ENCODE measurements at regions not wholly inside any gene's neighbourhood (a gene's known extent, or its start where the extent isn't known, plus 50 kb on each side); places are given as distances from the start of the nearest gene placed in this dataset.
"Not testable (repeated sequence)": the region's sequence is repeated elsewhere in the genome, so short reads cannot be mapped to it uniquely, and the experiment has no call there.

GRCh38 chr5:172511952-172512351 is 57.6 kb upstream of the SH3PXD2B start:
- no peak overlapping the region for H3K4me2 ChIP-seq (ENCODE audit: low read depth, low read length)

DNA sequence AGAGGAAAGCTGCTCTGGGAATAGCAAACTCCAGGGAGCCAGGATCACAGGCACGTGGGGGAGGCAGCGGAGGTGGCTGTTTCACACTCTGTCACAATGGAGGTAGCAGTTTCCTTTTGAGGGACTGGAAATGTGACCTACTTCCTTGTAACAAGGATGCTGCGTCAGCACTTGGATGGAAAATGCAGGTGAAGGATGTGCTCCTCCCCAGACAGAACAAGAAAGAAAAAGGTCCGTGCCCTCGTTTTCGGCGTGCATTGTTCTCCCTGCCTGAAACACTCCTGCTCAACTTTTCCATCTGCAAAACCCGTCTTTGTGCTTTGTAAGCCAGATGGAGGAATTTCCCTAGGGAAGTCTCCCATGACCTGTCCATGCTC is 55.1 kb upstream of the SH3PXD2B start:
- no peak for DNase-seq
- Histone ChIP-seq H3K4me2 (ENCODE audit: low read depth, low read length) (no peak overlapping the region), H3K4me3 (ENCODE audit: low read length) (no peak overlapping the region), H3K4me1 (ENCODE audit: low read length) (no peaks in the 10 kb centered on the region), H3K36me3 (replicated peaks; ENCODE audit: insufficient read depth, low read length) (no peaks in the 10 kb centered on the region), H3K79me2 (ENCODE audit: low read length) (no peaks in the 10 kb centered on the region), H3K9me2 (replicated peaks; ENCODE audit: insufficient read depth, low read length) (no peaks in the 10 kb centered on the region), H3K27ac (ENCODE audit: low read length) (no peak overlapping the region), H4K20me1 (ENCODE audit: insufficient read depth, low read length) (no peaks in the 10 kb centered on the region), H3K9me3 (replicated peaks; ENCODE audit: insufficient read depth, low read length) (no peaks in the 10 kb centered on the region), H3F3A (ENCODE audit: insufficient read depth, low read length) (no peaks in the 10 kb centered on the region), H3K27me3 (replicated peaks; ENCODE audit: insufficient read depth, low read length) (no peaks in the 10 kb centered on the region), H2AFZ (ENCODE audit: low read length) (no peak overlapping the region), H3K9ac (ENCODE audit: low read length) (no peak overlapping the region)
- no peak for TF ChIP-seq CTCF (IDR thresholded peaks at IDR 0.05; ENCODE audit: low read length)
- TF ChIP-seq EZH2phosphoT487 (IDR thresholded peaks at IDR 0.05; ENCODE audit: low read length), result no peak
- no peak for TF ChIP-seq EZH2 (optimal IDR thresholded peaks at IDR 0.05; ENCODE audit: low read depth, low read length)

More at GRCh38 chr5:172511952-172512351, 57.6 kb upstream of the SH3PXD2B start:
- Histone ChIP-seq H3K4me1 (ENCODE audit: low read length) (no peaks in the 10 kb centered on the region), H3K9me3 (replicated peaks; ENCODE audit: insufficient read depth, low read length) (no peaks in the 10 kb centered on the region), H3K9me2 (replicated peaks; ENCODE audit: insufficient read depth, low read length) (no peaks in the 10 kb centered on the region), H3K4me3 (ENCODE audit: low read length) (no peak overlapping the region), H3K27me3 (replicated peaks; ENCODE audit: insufficient read depth, low read length) (no peaks in the 10 kb centered on the region), H3K27ac (ENCODE audit: low read length) (no peak overlapping the region), H4K20me1 (ENCODE audit: insufficient read depth, low read length) (no peaks in the 10 kb centered on the region), H3K79me2 (ENCODE audit: low read length) (no peaks in the 10 kb centered on the region), H3K9ac (ENCODE audit: low read length) (no peak overlapping the region), H3F3A (ENCODE audit: insufficient read depth, low read length) (no peaks in the 10 kb centered on the region), H2AFZ (ENCODE audit: low read length) (no peak overlapping the region), H3K36me3 (replicated peaks; ENCODE audit: insufficient read depth, low read length) (no peaks in the 10 kb centered on the region)
- DNase-seq, result no peak
- no peak for TF ChIP-seq EZH2phosphoT487 (IDR thresholded peaks at IDR 0.05; ENCODE audit: low read length)
- no peak for TF ChIP-seq CTCF (IDR thresholded peaks at IDR 0.05; ENCODE audit: low read length)
- TF ChIP-seq EZH2 (optimal IDR thresholded peaks at IDR 0.05; ENCODE audit: low read depth, low read length), result no peak

GRCh38 chr5:172508471-172509404 is 54.4 kb upstream of the SH3PXD2B start:
- no peak for DNase-seq
- no peaks in the 10 kb centered on the region for H3K4me1 ChIP-seq (ENCODE audit: low read length)
- H2AFZ ChIP-seq (ENCODE audit: low read length), result no peak overlapping the region

GRCh38 chr5:172507485-172507884 is 53.2 kb upstream of the SH3PXD2B start:
- not testable (repeated sequence) for H2AFZ ChIP-seq (ENCODE audit: low read length); H3K36me3 ChIP-seq (replicated peaks; ENCODE audit: insufficient read depth, low read length); H3F3A ChIP-seq (ENCODE audit: insufficient read depth, low read length); DNase-seq; H3K4me1 ChIP-seq (ENCODE audit: low read length); H4K20me1 ChIP-seq (ENCODE audit: insufficient read depth, low read length); H3K9me3 ChIP-seq (replicated peaks; ENCODE audit: insufficient read depth, low read length); H3K4me2 ChIP-seq (ENCODE audit: low read depth, low read length); H3K4me3 ChIP-seq (ENCODE audit: low read length); H3K27me3 ChIP-seq (replicated peaks; ENCODE audit: insufficient read depth, low read length); H3K79me2 ChIP-seq (ENCODE audit: low read length); H3K9me2 ChIP-seq (replicated peaks; ENCODE audit: insufficient read depth, low read length); H3K9ac ChIP-seq (ENCODE audit: low read length); H3K27ac ChIP-seq (ENCODE audit: low read length)

More at GRCh38 chr5:172508471-172509404, 54.4 kb upstream of the SH3PXD2B start:
- Histone ChIP-seq H3K27ac (ENCODE audit: low read length) (no peak overlapping the region), H3K4me3 (ENCODE audit: low read length) (no peak overlapping the region), H3K4me2 (ENCODE audit: low read depth, low read length) (no peak overlapping the region), H3K79me2 (ENCODE audit: low read length) (no peaks in the 10 kb centered on the region), H4K20me1 (ENCODE audit: insufficient read depth, low read length) (no peaks in the 10 kb centered on the region), H3K9ac (ENCODE audit: low read length) (no peak overlapping the region), H3K27me3 (replicated peaks; ENCODE audit: insufficient read depth, low read length) (no peaks in the 10 kb centered on the region), H3K9me2 (replicated peaks; ENCODE audit: insufficient read depth, low read length) (no peaks in the 10 kb centered on the region), H3K36me3 (replicated peaks; ENCODE audit: insufficient read depth, low read length) (no peaks in the 10 kb centered on the region), H3F3A (ENCODE audit: insufficient read depth, low read length) (no peaks in the 10 kb centered on the region), H3K9me3 (replicated peaks; ENCODE audit: insufficient read depth, low read length) (no peaks in the 10 kb centered on the region)
- TF ChIP-seq EZH2phosphoT487 (IDR thresholded peaks at IDR 0.05; ENCODE audit: low read length), result no peak
- TF ChIP-seq EZH2 (optimal IDR thresholded peaks at IDR 0.05; ENCODE audit: low read depth, low read length), result no peak
- TF ChIP-seq CTCF (IDR thresholded peaks at IDR 0.05; ENCODE audit: low read length), result no peak
